ENCODE measurements at regions not wholly inside any gene's neighbourhood (a gene's known extent, or its start where the extent isn't known, plus 50 kb on each side); places are given as distances from the start of the nearest gene placed in this dataset.

DNA sequence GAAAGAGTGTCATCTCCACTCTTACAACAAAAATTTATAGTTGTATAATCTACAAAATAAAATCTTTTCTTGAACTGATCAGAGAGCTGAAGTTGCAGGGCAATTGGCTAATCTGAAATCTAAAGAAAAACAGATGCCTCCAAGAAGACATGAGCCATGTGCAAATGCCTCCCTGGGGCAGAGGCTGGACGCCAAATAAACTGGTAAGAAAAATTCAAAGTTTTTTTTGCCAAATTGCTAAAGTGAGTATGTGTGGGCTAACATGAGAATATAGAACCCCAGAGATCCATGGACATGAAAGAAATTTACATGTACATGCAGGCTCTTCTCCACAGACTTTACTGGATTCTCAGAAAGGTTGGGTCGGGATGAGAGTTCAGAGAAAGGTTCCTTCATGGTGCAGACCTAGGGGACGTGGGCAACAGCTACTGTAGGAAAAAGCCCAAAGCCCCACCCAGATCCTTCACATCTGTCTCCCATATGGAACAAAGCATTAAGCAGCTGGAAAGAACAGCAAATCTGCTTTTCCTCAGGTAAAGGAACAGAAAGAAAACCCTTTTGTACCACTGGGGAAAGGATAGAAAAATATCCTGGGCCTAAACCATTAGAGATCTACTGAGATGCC is 90.5 kb upstream of the SIRPG start:
- TF ChIP-seq EZH2 (IDR thresholded peaks at IDR 0.05), result no peak
- TF ChIP-seq POLR2AphosphoS5 (IDR thresholded peaks at IDR 0.05; ENCODE audit: borderline replicate concordance, low read depth, low read length), result no peak
- no peak for TF ChIP-seq FOXP2 (optimal IDR thresholded peaks at IDR 0.05; ENCODE audit: control extremely low read depth, extremely low read length, insufficient read depth)

Measured in SK-N-MC (cell line).